Thyroid gland (tissue), 4 donors: ENCODE measurements at regions not wholly inside any gene's neighbourhood (a gene's known extent, or its start where the extent isn't known, plus 50 kb on each side); places are given as distances from the start of the nearest gene placed in this dataset.

Source experiments
- POLR2A ChIP-seq, 2 donors: fragments of 450-650 bp; IDR thresholded peaks; one replicate each; pipeline ENCODE4 v1.6.1; 2017; ENCODE audit warnings: antibody characterized with exemption in 2 of 2, mild to moderate bottlenecking in 2 of 2, moderate library complexity in 1 of 2
- TF ChIP-seq, protein P1 (sequence below), 6 experiments: fragments of 200-600 bp in 3 of 6; fragments of 450-650 bp in 3 of 6; sonication (generic) in 3 of 6; IDR thresholded peaks; one replicate each; pipeline ENCODE4 v1.5.1; 2016 to 2019; ENCODE audit warnings: antibody characterized with exemption in 6 of 6, mild to moderate bottlenecking in 2 of 6, inconsistent platforms in 1 of 6, moderate library complexity in 1 of 6

DNA sequence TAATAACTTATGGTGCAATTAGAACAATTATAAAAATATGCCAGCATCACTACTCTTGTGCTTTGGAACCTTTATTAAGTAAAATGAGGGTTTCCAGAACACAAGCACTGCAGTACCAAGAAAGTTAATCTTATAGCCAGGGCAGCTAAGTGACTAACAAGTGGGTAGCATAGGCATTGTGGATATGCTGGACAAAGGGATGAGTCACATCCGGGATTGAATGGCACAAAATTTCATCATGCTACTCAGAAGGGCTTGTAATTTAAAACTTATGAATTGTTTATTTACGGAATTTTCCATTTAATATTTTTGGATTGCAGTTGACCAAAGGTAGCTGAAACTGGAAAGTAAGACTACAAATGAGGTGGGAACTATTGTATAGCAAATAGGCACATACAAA is 250.6 kb downstream of the C7orf25 start:
- TF ChIP-seq, protein P1, sequence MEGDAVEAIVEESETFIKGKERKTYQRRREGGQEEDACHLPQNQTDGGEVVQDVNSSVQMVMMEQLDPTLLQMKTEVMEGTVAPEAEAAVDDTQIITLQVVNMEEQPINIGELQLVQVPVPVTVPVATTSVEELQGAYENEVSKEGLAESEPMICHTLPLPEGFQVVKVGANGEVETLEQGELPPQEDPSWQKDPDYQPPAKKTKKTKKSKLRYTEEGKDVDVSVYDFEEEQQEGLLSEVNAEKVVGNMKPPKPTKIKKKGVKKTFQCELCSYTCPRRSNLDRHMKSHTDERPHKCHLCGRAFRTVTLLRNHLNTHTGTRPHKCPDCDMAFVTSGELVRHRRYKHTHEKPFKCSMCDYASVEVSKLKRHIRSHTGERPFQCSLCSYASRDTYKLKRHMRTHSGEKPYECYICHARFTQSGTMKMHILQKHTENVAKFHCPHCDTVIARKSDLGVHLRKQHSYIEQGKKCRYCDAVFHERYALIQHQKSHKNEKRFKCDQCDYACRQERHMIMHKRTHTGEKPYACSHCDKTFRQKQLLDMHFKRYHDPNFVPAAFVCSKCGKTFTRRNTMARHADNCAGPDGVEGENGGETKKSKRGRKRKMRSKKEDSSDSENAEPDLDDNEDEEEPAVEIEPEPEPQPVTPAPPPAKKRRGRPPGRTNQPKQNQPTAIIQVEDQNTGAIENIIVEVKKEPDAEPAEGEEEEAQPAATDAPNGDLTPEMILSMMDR (IDR thresholded peaks at IDR 0.05), result no peak
- no peak for TF ChIP-seq POLR2A (IDR thresholded peaks at IDR 0.05)
